ENCODE measurements at regions not wholly inside any gene's neighbourhood (a gene's known extent, or its start where the extent isn't known, plus 50 kb on each side); places are given as distances from the start of the nearest gene placed in this dataset.

- no peaks in the 10 kb centered on the region for H3K4me1 ChIP-seq
- H3K27ac ChIP-seq = no peak overlapping the region
- intact Hi-C loops (cut with DNase I) = no loop called here
- H3K27me3 ChIP-seq = no peaks in the 10 kb centered on the region
- ATAC-seq (no peak), DNase-seq (no peak)
- peaks cover 0 to 3% of the 10 kb centered on the region in 2 donors for H3K9me3 ChIP-seq
- TF ChIP-seq CTCF (IDR thresholded peaks at IDR 0.05) = no peak
- no peaks in the 10 kb centered on the region for H3K36me3 ChIP-seq
- H3K4me3 ChIP-seq = no peak overlapping the region
Measured at GRCh38 chr10:36612436-36612835, 513.0 kb upstream of the ANKRD30A start.

GRCh38 chr10:36608866-36609265, 516.5 kb upstream of the ANKRD30A start:
- DNase-seq (no peak), ATAC-seq (no peak)
- intact Hi-C loops (cut with DNase I) = no loop called here
- Histone ChIP-seq H3K4me3 (no peak overlapping the region), H3K27ac (no peak overlapping the region), H3K27me3 (no peaks in the 10 kb centered on the region), H3K36me3 (no peaks in the 10 kb centered on the region), H3K4me1 (no peaks in the 10 kb centered on the region), H3K9me3 (peaks cover 0 to 3% of the 10 kb centered on the region in 2 donors)
- TF ChIP-seq CTCF (IDR thresholded peaks at IDR 0.05) = no peak

GRCh38 chr10:36608251-36608650, 517.1 kb upstream of the ANKRD30A start:
- no peak for TF ChIP-seq CTCF (IDR thresholded peaks at IDR 0.05)
- Histone ChIP-seq H3K4me3 (no peak overlapping the region), H3K9me3 (peaks cover 0 to 3% of the 10 kb centered on the region in 2 donors), H3K27me3 (no peaks in the 10 kb centered on the region), H3K36me3 (no peaks in the 10 kb centered on the region), H3K27ac (no peak overlapping the region), H3K4me1 (no peaks in the 10 kb centered on the region)
- DNase-seq = no peak
- ATAC-seq = no peak
- intact Hi-C loops (cut with DNase I) = no loop called here

GRCh38 chr10:36606234-36606839, 519.1 kb upstream of the ANKRD30A start:
- no peaks in the 10 kb centered on the region for H3K4me1 ChIP-seq
- H3K9me3 ChIP-seq = peaks cover 0 to 3% of the 10 kb centered on the region in 2 donors
- intact Hi-C loops (cut with DNase I) = no loop called here
- no peaks in the 10 kb centered on the region for H3K27me3 ChIP-seq
- no peaks in the 10 kb centered on the region for H3K36me3 ChIP-seq
- no peak for DNase-seq
- ATAC-seq = no peak
- no peak for TF ChIP-seq CTCF (IDR thresholded peaks at IDR 0.05)
- H3K27ac ChIP-seq = no peak overlapping the region
- H3K4me3 ChIP-seq = no peak overlapping the region

GRCh38 chr10:36604316-36604715, 521.1 kb upstream of the ANKRD30A start:
- Histone ChIP-seq H3K9me3 (peaks cover 0 to 3% of the 10 kb centered on the region in 2 donors), H3K27me3 (no peaks in the 10 kb centered on the region), H3K4me1 (no peaks in the 10 kb centered on the region), H3K27ac (no peak overlapping the region), H3K36me3 (no peaks in the 10 kb centered on the region), H3K4me3 (no peak overlapping the region)
- DNase-seq = no peak
- TF ChIP-seq CTCF (IDR thresholded peaks at IDR 0.05) = no peak
- intact Hi-C loops (cut with DNase I) = no loop called here
- ATAC-seq = no peak

Data from left lung (tissue), 4 donors.